KMS-11 (cell line): ENCODE measurements at regions not wholly inside any gene's neighbourhood (a gene's known extent, or its start where the extent isn't known, plus 50 kb on each side); places are given as distances from the start of the nearest gene placed in this dataset.

Experiments
- H2AFZ ChIP-seq: fragments of 200-600 bp; sonication (generic); 2 replicates; pipeline ENCODE4 v1.6.1; 2016; ENCODE audit warnings: antibody characterized with exemption, mixed run types, low read depth
- H3K27ac ChIP-seq: fragments of 200-600 bp; sonication (generic); 2 replicates; pipeline ENCODE4 v1.6.1; 2016; ENCODE audit warnings: mild to moderate bottlenecking, mixed run types
- H3K27me3 ChIP-seq: fragments of 200-600 bp; sonication (generic); 2 replicates; pipeline ENCODE4 v1.6.1; 2017; ENCODE audit warnings: mild to moderate bottlenecking, low read depth, mixed run types, moderate library complexity; ENCODE audit not compliant: insufficient read depth
- H3K36me3 ChIP-seq: fragments of 200-600 bp; sonication (generic); 2 replicates; pipeline ENCODE4 v1.6.1; 2017; ENCODE audit warnings: mild to moderate bottlenecking, mixed run types; ENCODE audit not compliant: insufficient read depth
- H3K4me1 ChIP-seq: fragments of 200-600 bp; sonication (generic); 2 replicates; pipeline ENCODE4 v1.6.1; 2016; ENCODE audit warnings: mild to moderate bottlenecking, low read depth, mixed run types; ENCODE audit not compliant: poor library complexity, severe bottlenecking
- H3K4me2 ChIP-seq: fragments of 200-600 bp; sonication (generic); 2 replicates; pipeline ENCODE4 v1.7.0; 2016; ENCODE audit warnings: mild to moderate bottlenecking, mixed run types
- H3K4me3 ChIP-seq: fragments of 200-600 bp; sonication (generic); IDR thresholded peaks from 2 replicates; pipeline ENCODE4 v1.6.1; 2017; ENCODE audit warnings: low read depth, low read length, mixed read lengths; ENCODE audit not compliant: insufficient read depth
- H3K79me2 ChIP-seq: fragments of 200-600 bp; sonication (generic); 2 replicates; pipeline ENCODE4 v1.6.1; 2016; ENCODE audit warnings: low read depth, mixed run types; ENCODE audit not compliant: insufficient read depth
- H3K9ac ChIP-seq: fragments of 200-600 bp; sonication (generic); 2 replicates; pipeline ENCODE4 v1.6.1; 2016; ENCODE audit warnings: mild to moderate bottlenecking, mixed run types
- H4K20me1 ChIP-seq: fragments of 200-600 bp; sonication (generic); 2 replicates; pipeline ENCODE4 v1.6.1; 2016; ENCODE audit warnings: mild to moderate bottlenecking, mixed run types; ENCODE audit not compliant: insufficient read depth
- CTCF ChIP-seq: fragments of 200-600 bp; sonication (generic); conservative IDR thresholded peaks from 2 replicates; pipeline ENCODE4 v1.6.1; 2017; ENCODE audit warnings: low read depth, mild to moderate bottlenecking, antibody characterized with exemption, low read length, moderate library complexity, mixed read lengths

GRCh38 chr11:115119146-115119545 is 385.1 kb downstream of the CADM1 start:
- Histone ChIP-seq H3K27me3 (no peaks in the 10 kb centered on the region), H3K36me3 (no peaks in the 10 kb centered on the region), H2AFZ (no peak overlapping the region), H3K4me2 (no peak overlapping the region), H3K79me2 (no peaks in the 10 kb centered on the region), H3K4me1 (no peaks in the 10 kb centered on the region), H3K27ac (no peak overlapping the region), H3K4me3 (no peak overlapping the region), H4K20me1 (no peaks in the 10 kb centered on the region), H3K9ac (no peak overlapping the region)
- no peak for TF ChIP-seq CTCF
